ENCODE measurements at regions not wholly inside any gene's neighbourhood (a gene's known extent, or its start where the extent isn't known, plus 50 kb on each side); places are given as distances from the start of the nearest gene placed in this dataset.

GRCh38 chr3:103690536-103690935, 1255.7 kb downstream of the ZPLD1 start:
- TF ChIP-seq GABPA (IDR thresholded peaks at IDR 0.05; ENCODE audit: low read depth) (no peak), CTCF (IDR thresholded peaks at IDR 0.05; ENCODE audit: insufficient read depth, low read length) (no peak), POLR2AphosphoS5 (IDR thresholded peaks at IDR 0.05; ENCODE audit: low read depth) (no peak), REST (IDR thresholded peaks at IDR 0.05; ENCODE audit: insufficient replicate concordance, low read depth) (no peak), SPI1 (IDR thresholded peaks at IDR 0.05; ENCODE audit: borderline replicate concordance, low read depth) (no peak)

All from HL-60 (cell line).